Heart left ventricle (tissue), 13 donors: ENCODE measurements at regions not wholly inside any gene's neighbourhood (a gene's known extent, or its start where the extent isn't known, plus 50 kb on each side); places are given as distances from the start of the nearest gene placed in this dataset.

Experiments used
- POLR2A ChIP-seq, 2 donors: fragments of 450-650 bp; IDR thresholded peaks; one replicate each; pipeline ENCODE4 v1.6.1; 2017; ENCODE audit warnings: antibody characterized with exemption in 2 of 2, mild to moderate bottlenecking in 2 of 2, moderate library complexity in 2 of 2
- TF ChIP-seq, protein P1 (sequence below), 12 donors: fragments of 200-600 bp; sonication (generic) in 4 of 12; IDR thresholded peaks; one replicate each; pipeline versions ENCODE4 v1.5.0 to v1.8.0; 2018 to 2022; ENCODE audit warnings: antibody characterized with exemption in 12 of 12, mild to moderate bottlenecking in 5 of 12
- donor health status: ischemic (EF 13 %, LVEDD 7.1; RV severe dilation, severe dysfunction).
- donor health status: DM: no; HTN: yes; CAD: no.
- donor health status: DM: no; HTN: no; CAD: no.
- donor health status: ischemic (EF 25% LVEDD 6.9; RV normal size, moderate dysfunction).
- donor health status: ischemic (EF 25% LVEDD 5.7; RV mildly dilated, moderate dysfunction).
- donor health status: ischemic (EF 35%, LVEDD 5.7; RV mildly dilated, moderate dysfunction).
- donor health status: nonischemic (EF 11% LVEDD 7.7; RV severe dilation, severe dysfunction).
- donor health status: DM: yes; HTN: yes; CAD: no.
- donor health status: PGD.
- donor health status: ischemic (EF 29% LVEDD 5.4; RV normal size, mild dysfunction).
- donor health status: nonischemic (EF 23%, LVEDD 6.1; RV moderate dilation, normal function).

DNA sequence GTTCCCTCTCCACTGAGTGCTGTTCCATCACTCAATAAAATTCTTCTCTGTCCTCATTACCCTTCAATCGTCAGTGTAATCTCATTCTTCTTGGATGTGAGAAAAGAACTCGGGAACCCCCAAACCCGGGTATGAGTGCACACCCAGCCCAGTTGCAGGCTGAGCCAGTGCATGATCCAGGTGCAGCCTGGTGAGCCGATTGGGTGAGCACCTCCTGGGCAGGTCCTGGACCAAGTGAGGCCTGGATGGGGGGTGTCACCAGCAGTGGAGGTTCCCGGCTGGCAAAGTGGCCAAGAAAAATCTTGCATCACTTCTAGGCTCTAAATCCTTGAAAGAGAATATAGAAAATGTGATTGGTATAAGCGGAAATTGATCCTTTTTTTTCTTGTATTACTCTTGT lies 878.8 kb upstream of the KLHL1 start:
- TF ChIP-seq POLR2A (IDR thresholded peaks at IDR 0.05), result no peak
- TF ChIP-seq, protein P1, sequence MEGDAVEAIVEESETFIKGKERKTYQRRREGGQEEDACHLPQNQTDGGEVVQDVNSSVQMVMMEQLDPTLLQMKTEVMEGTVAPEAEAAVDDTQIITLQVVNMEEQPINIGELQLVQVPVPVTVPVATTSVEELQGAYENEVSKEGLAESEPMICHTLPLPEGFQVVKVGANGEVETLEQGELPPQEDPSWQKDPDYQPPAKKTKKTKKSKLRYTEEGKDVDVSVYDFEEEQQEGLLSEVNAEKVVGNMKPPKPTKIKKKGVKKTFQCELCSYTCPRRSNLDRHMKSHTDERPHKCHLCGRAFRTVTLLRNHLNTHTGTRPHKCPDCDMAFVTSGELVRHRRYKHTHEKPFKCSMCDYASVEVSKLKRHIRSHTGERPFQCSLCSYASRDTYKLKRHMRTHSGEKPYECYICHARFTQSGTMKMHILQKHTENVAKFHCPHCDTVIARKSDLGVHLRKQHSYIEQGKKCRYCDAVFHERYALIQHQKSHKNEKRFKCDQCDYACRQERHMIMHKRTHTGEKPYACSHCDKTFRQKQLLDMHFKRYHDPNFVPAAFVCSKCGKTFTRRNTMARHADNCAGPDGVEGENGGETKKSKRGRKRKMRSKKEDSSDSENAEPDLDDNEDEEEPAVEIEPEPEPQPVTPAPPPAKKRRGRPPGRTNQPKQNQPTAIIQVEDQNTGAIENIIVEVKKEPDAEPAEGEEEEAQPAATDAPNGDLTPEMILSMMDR (IDR thresholded peaks at IDR 0.05), result no peak
